ENCODE measurements at regions not wholly inside any gene's neighbourhood (a gene's known extent, or its start where the extent isn't known, plus 50 kb on each side); places are given as distances from the start of the nearest gene placed in this dataset.

DNA sequence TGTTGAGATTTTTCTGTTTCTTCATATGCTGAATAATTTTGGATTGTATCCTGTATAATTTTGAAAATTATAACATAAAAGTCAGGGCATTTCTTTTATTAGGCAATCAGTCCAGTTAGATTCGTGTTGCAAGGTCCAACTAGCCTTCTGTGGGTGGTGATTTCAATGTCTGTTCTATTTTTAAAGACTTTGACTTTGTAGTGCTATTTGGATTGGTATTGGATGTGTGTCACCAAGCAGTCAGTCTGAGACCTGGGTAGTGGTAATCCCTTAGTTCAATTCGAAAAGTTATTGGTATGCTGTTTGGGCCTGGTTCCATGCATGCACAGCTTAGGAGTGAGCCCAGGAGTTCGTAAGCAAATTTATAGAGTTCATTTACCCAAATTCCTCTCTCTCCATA is 82.2 kb downstream of the EPDR1 start:
- no peak for DNase-seq (ENCODE audit: low read depth)
- H3K4me3 ChIP-seq (ENCODE audit: low read depth, low read length), result no peak overlapping the region

DNA sequence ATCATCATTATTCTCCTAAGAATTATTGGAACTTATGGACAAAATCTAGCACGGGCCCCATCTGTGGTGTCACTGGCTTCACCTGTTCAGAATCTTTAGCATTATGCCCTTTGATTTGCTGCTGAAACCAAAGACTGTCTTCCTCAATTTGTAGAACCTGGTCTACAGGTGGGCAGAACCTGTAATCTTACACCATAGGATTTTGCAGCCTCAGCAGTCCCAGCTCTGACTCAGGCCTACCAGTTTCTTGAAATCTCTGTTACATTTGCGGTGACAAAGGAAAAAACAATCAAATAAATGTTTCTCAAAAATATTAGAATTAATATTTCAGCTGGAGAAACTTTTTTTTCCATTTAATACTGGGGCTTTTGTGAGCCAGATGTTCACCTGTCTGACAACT is 86.1 kb downstream of the EPDR1 start:
- H3K4me3 ChIP-seq (ENCODE audit: low read depth, low read length), result no peak overlapping the region
- DNase-seq (ENCODE audit: low read depth), result no peak

DNA sequence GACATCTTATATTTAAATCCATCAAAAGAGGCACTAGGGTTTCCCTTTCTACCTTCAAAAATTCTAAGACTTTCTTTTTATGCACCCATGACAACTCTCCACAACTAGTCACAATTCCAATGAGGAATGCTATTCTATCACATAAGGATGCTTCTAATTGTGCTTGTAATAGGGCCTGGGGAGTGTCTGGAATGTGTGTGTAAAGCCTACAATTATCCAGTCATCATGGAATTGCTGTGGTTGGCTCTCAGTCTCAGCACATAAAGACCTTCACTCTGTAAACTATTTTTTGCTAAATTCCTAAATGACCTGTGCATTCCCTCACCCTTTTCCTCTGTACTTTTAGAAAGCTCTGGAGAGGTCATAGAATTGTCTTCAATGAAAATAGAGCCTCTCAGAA is 86.7 kb downstream of the EPDR1 start:
- H3K4me3 ChIP-seq (ENCODE audit: low read depth, low read length), result no peak overlapping the region
- DNase-seq (ENCODE audit: low read depth), result no peak

DNA sequence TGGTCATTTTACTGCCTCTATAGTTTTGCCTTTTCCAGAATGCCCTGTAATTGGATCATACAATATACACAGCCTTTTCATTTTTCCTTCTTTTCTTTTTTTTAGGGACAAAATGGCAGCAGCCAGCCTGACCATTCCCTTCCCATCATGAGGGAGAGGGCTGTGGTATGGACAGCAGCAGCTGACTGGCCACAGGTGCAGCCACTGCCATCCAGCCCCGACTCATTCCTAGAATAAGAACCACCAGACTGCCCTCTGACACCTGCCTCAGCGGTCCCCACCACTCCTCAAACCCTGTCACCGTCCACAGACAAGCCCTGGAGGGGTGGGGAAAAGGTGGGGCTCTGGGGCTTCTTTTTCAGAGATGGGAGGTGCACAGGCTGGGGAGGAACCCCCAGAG is 92.8 kb downstream of the EPDR1 start:
- H3K4me3 ChIP-seq (ENCODE audit: low read depth, low read length), result no peak overlapping the region
- no peak for DNase-seq (ENCODE audit: low read depth)

DNA sequence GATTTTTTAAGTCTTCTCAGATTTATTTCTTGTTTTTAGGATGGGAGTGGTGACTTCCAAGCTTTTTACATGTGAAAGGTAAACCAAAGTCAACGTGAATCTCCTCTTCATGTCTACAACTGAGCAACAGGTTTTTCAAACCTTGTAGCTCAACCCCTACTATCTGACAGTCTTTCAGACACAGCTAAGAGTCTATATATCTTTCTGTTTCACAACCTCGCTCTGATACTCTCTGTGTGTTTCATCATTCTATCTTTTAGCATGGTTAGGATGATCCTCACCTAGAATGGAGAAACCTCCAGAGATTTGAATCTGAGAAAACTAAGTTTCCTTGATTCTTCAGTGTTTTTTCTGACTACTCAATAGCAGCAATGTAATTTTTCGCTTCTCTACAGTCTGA is 96.1 kb downstream of the EPDR1 start:
- no peak for DNase-seq (ENCODE audit: low read depth)
- H3K4me3 ChIP-seq (ENCODE audit: low read depth, low read length), result no peak overlapping the region

DNA sequence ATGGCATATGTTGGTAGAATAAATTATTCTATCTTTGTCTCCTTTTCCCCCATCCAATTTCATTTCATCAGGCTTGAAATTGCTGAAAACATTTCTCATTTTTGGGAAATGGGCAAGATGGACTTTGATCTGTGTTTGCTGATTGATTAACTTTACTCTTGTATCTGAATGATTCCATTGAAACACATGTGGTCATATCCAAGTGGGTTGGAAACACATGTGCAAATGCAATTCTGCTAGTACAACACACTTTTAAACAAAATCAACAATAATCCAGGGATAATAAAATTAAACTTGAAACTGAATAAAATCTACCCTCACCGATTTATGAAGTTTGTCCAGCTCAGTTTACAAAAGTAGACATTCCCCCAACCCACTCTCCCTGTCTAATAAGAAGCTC is 96.9 kb downstream of the EPDR1 start:
- no peak overlapping the region for H3K4me3 ChIP-seq (ENCODE audit: low read depth, low read length)
- DNase-seq (ENCODE audit: low read depth), result no peak

DNA sequence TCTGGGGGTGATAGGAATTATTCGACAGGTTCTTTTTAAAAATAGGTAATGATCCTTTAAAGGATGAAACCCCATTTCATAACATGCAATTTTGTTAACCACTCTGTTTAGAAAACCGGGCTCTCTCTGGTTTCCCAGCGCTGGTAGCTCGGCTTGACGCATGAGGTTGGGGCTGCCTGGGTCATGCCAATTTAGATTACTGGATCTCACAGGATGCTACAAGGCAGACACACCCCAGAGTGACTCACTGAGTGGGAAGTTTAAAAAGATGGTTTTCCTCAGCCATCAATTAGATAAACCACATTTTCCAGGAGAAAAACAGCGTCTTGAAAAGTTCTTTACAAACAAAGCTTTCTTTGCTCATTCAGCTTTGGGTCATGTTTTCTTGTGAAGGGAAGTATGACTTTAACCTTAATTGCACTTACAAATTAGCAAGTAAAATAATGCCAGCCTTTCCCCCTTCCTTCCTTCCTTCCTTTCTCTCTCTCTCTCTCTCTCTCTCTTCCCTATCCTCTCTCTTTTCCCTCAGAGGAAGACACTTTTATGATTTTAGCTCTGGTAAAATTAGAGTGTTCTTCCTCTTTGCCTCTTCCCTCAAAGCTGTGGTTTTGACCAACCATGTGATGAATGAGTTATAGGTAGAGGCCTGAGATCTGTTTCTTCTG is 99.8 kb downstream of the EPDR1 start:
- no peak overlapping the region for H3K4me3 ChIP-seq (ENCODE audit: low read depth, low read length)
- DNase-seq (ENCODE audit: low read depth), result no peak

DNA sequence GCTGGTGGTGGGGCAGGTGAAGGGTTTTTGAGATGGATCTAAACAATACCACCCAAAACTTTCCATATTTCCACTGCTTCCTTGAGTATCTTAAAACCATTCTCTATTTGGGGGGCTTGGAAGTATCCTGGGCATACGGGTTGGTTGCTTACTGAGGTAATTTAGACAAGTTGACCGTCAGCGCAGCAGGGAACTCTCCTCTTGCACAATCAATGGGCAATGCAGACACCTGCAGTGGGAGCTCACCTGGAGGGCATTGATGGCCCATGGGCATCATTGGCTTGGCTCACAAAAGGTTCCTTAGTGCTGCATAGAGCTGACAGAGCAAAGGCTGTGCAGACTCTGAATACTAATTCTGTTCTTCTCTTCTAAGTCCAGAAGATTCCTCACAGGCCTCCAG is 101.5 kb downstream of the EPDR1 start:
- DNase-seq (ENCODE audit: low read depth), result no peak

DNA sequence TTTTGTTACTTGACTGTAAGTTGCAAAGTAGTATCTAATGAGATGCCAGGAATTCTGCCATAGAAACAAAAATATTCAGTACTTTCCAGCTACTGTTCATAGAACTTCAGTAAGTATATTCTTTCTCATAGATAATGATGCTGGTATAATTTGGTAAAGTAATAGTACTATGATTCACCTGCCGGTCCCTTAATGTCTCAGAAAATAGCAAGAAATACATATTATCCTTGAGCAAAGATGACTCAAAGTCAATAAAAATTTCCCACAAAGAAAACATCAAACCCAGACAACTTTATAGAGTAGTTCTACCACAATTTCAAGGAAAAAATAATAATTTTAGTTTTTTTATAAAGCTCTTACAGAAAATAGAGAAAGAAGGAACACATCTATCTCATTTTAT is 105.4 kb downstream of the EPDR1 start:
- no peak overlapping the region for H3K4me3 ChIP-seq (ENCODE audit: low read depth, low read length)
- no peak for DNase-seq (ENCODE audit: low read depth)

More for the DNA sequence above, 101.5 kb downstream of the EPDR1 start:
- no peak overlapping the region for H3K4me3 ChIP-seq (ENCODE audit: low read depth, low read length)

DNA sequence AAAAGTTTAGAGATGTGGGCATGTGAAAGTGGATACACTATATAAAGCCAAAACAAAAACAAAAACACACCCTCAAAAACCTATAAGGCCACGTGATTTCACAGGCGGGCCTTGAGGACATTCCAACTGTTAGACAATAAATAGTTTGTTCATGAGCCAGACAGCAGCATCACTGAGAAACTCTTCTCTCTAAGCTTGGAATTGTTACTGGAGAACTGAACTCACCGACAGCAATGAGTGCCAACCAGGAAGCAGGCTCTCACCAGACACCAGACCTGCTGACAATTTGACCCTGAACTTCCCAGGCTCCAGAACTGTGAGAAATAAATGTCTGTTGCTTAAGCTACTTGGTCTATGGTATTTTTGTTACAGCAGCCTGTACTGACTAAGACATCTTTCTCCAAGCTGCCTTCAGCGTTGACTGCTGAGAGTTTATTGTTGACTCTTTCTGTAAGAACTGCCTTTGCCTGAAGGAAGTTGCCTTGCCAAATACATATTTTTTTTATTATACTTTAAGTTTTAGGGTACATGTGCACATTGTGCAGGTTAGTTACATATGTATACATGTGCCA is 107.5 kb downstream of the EPDR1 start:
- H3K4me3 ChIP-seq (ENCODE audit: low read depth, low read length), result no peak overlapping the region
- DNase-seq (ENCODE audit: low read depth), result no peak

DNA sequence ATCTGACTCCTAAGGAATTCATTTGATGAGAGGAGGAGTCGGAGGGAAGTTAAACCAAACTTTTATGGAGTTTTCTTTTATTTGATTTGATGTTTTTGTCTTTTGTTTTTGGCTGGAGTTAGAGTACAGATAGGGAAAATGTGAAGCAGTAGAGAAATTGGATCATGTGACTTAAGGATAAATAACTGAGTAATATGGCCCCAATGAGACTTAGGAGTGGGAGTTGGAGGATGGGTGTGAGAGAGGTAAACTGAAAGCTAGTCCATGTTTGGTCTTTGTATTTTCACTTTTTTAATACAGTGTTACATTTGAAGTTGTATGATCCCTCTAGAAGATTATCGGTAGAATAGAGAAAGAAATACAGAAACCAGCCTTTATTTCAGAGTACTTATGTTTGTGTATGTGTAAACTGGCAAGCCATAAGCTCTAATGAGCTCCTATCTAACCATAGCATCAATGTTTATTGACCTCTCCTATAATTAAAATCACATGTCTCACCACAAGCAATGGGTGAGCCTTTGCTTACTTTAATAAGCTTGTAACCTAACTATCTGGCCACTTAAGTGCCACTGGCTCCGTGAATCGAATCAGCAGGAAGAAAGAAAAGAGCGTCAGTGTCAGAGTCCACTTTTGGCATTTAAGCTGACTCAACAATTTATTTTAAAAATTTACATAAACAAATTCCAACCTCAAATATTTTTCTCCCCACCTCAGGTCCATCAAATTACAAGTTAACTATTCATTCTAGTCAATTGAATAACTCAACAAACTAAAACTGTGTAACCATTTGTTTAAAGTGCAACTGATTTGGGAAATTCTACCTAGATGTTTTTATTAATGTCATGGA is 113.8 kb downstream of the EPDR1 start:
- H3K4me3 ChIP-seq (ENCODE audit: low read depth, low read length), result no peak overlapping the region
- DNase-seq (ENCODE audit: low read depth), result no peak

DNA sequence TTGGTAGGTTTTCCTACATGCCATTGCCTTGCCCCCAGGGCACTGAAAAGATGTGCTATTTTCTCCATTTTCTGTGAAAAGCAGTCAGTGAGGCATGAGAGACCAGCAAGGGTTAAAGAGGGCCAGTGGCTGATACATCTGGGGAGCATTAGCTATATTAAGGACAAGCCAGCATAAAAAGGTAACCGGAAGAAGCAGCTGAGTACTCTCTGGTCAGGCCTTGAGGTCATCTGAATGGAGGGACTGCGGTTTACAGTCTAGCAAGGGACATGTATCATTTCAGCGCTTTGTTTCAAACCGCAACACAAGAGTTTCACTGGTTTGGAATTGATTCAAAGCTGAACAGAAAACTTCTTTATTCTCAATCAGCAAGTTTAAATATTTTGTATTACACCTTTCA is 120.4 kb downstream of the EPDR1 start:
- DNase-seq (ENCODE audit: low read depth), result no peak
- H3K4me3 ChIP-seq (ENCODE audit: low read depth, low read length), result no peak overlapping the region

DNA sequence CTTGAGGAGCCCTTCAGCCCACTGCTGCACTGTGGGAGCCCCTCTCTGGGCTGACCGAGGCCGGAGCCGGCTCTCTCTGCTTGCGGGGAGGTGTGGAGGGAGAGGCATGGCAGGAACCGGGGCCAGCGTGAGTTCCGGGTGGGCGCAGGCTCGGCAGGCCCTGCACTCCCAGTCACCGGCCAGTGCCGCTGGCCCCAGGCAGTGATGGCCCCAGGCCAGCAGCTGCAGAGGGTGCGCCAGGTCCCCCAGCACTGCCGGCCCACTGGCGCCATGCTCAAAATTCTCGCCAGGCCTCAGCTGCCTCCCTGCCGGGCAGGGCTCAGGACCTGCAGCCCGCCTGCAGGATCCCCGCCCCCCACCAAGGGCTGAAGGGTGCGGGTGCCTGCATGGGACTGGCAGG is 128.4 kb upstream of the STARD3NL start:
- no peak overlapping the region for H3K4me3 ChIP-seq (ENCODE audit: low read depth, low read length)

DNA sequence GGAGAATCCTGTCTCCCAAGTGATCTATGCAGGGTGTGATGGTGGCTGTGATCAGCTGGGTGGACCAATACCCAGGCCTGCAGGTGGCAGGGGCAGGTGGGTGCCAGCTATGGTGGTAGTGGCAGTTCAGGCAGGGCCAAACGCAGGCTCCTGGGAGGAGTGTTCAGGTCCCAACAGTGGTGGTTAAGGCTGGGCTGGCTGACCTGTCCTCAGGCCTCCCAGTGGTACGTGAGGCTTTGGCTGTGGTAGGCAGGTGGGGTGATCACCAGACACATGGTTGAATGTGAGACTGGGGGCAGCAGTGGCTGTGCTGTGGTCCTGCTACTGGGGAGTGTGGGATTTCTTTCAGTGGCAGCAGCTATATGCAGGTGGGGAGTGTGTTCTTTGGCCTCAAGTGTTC is 126.7 kb upstream of the STARD3NL start:
- no peak for DNase-seq (ENCODE audit: low read depth)
- H3K4me3 ChIP-seq (ENCODE audit: low read depth, low read length), result no peak overlapping the region

More for the DNA sequence above, 128.4 kb upstream of the STARD3NL start:
- DNase-seq (ENCODE audit: low read depth), result no peak

DNA sequence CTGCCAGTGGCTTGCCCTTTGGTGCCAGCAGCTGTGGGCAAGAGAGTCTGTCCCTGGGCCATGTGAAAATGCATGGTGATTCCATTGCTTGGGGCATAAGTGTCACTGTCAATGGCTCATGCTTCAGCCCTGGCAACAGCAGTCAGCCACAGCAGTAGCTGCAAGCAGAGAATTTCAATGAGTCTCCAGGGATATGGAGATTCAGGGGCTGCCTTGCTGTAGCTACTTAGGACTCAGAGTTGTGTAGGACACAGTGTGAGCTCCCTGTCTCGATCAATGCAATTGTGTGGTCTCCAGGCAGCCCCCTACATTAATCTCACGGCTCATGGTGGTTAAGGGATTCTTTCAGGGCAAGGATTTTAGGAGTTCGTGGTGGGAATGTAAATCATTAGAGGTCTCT is 126.3 kb upstream of the STARD3NL start:
- no peak overlapping the region for H3K4me3 ChIP-seq (ENCODE audit: low read depth, low read length)
- DNase-seq (ENCODE audit: low read depth), result no peak

DNA sequence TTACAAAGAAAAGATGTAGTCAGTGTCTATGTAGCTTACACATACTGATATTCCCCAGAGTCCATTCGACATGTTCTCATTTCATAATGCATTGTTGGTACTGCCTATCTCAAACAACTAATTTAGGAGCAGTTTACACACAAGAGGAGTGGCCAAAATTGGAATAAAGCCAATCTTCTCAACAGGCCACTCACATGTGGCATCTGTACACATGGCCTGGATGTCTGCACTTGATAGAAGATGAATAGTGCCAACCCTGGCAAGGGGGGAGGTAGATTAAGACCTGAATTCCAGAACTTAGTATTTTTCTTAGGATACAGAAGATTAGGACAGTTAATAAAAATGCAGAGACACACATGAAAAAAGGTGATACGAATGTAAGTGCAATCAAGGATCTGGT is 125.3 kb upstream of the STARD3NL start:
- no peak overlapping the region for H3K4me3 ChIP-seq (ENCODE audit: low read depth, low read length)
- DNase-seq (ENCODE audit: low read depth), result no peak

DNA sequence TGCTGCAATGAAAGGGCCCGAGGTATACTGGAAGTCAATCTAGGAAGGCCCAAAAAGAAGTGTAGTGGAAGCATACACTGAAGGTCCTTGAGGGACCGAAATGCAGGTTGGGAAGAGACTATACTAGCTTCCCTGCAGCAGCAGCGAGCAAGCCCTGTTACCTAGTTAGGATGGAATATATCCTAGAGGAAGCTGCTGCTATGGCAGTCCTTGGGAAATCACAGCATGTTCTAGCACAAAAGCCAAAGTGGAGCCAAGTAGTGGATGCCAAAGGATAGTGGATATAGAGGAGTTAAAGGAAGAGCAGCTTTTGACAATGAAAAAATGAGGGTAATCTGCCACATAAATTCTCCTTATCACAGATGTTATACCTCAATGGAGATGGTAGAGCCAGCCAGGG is 123.8 kb upstream of the STARD3NL start:
- no peak for DNase-seq (ENCODE audit: low read depth)
- H3K4me3 ChIP-seq (ENCODE audit: low read depth, low read length), result no peak overlapping the region

DNA sequence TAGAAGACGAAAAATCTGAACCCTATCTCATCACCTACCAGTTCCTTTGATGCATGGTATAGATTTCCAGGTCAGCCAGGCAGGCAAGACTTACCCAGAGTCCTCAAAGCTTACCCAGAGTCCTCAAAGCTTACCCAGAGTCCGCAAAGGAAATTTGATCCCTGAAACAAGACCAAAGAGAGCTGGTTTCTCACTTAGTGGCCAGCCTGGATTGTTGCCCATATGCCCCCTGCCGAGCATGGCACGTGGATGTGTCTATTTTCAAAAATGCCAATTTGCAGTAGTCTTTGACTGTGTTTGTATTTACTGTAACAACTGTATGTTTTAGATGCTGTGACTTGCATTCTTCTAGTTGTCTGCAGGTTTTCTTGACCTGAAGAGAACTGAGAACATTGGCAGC is 120.2 kb upstream of the STARD3NL start:
- no peak for DNase-seq (ENCODE audit: low read depth)
- H3K4me3 ChIP-seq (ENCODE audit: low read depth, low read length), result no peak overlapping the region

DNA sequence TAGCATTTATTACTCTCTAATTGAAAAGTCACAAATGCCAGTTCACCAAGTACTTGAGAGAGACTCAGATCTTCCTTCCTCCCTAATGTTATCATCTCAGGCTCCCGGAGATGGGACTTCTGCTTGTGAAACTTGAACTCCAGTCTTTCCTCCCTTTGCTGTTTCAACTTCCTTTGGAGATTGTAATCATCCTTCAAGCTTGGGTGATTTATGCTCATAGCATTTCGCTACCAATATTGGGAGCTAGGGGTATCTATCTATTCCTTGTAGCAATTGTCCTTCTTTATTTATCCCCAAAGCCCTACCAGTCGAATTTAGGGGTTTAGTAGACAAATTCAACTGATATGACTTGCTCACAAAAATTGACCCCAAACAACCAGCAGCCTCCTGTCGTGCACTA is 117.9 kb upstream of the STARD3NL start:
- no peak for DNase-seq (ENCODE audit: low read depth)
- H3K4me3 ChIP-seq (ENCODE audit: low read depth, low read length), result no peak overlapping the region

DNA sequence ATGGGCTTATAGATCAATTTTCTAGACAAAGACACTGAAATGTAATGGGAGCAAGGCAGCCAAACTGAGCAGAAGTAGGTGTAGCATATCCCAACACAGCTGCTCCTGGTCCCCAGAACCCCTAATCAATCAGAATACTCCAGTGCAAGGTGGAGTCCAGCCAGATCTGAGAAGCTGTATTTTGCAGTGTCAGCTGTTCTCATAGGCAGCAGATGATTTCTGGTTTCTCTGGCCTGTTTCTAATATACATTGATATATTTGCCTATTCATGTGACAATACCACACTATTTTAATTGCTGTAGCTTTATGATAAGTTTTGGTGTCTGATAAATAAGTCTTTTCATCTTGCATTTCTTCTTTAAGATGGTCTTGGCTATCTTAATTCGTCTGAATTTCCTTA is 117.4 kb upstream of the STARD3NL start:
- no peak overlapping the region for H3K4me3 ChIP-seq (ENCODE audit: low read depth, low read length)
- no peak for DNase-seq (ENCODE audit: low read depth)

DNA sequence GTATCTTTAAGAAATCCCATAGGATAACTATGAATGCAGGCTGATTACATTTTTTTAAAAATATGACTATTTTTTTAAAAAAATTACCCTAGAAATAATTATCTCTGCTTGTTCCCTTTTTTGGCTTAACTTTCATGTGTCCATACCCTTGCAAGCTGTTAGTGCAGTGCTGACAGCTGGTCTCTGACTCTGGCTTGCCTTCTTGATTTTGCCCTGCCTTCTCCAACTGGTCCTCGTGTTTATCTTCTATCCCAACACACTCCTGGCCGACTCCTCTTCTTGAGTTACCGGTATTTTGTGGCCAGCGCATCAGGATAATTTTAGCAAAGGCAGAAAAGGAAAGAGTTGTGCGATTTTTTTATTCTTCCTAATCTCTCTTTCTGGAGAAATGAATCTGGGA is 111.7 kb upstream of the STARD3NL start:
- H3K4me3 ChIP-seq (ENCODE audit: low read depth, low read length), result no peak overlapping the region
- no peak for DNase-seq (ENCODE audit: low read depth)
